ENCODE measurements at regions not wholly inside any gene's neighbourhood (a gene's known extent, or its start where the extent isn't known, plus 50 kb on each side); places are given as distances from the start of the nearest gene placed in this dataset.

- TF ChIP-seq POLR2A (IDR thresholded peaks at IDR 0.05) (no peak), CTCF (IDR thresholded peaks at IDR 0.05) (no peak)
Measured at GRCh38 chr1:116256875-116257274, 116.2 kb upstream of the ATP1A1 start.
